Kidney capillary endothelial cell (primary cell): ENCODE measurements at regions not wholly inside any gene's neighbourhood (a gene's known extent, or its start where the extent isn't known, plus 50 kb on each side); places are given as distances from the start of the nearest gene placed in this dataset.
"Not testable (repeated sequence)": the region's sequence is repeated elsewhere in the genome, so short reads cannot be mapped to it uniquely, and the experiment has no call there.

ENCODE experiments used
- DNase-seq: peaks from one replicate; pipeline ENCODE4 v3.0.0-alpha.2; 2018; ENCODE audit warnings: low spot score

DNA sequence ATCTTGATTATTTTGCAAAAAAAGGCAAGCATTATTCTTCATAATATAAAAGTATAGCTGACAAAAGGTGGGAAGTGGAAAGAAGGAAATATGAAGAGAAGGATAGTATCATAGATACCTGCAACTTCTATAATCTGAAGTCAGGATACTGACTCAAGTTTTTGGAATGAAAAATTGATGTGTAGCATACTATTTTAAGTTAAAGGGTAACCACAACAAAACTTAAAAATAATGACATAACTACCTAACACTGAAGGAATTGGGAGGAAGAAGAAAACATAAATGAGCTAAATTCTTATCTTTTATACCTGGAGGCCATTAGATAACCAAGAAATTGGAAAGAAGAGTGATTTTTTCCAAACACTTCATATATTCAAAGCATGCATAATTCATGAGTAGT lies 51.8 kb upstream of the TLE1 start:
- DNase-seq: no peak

DNA sequence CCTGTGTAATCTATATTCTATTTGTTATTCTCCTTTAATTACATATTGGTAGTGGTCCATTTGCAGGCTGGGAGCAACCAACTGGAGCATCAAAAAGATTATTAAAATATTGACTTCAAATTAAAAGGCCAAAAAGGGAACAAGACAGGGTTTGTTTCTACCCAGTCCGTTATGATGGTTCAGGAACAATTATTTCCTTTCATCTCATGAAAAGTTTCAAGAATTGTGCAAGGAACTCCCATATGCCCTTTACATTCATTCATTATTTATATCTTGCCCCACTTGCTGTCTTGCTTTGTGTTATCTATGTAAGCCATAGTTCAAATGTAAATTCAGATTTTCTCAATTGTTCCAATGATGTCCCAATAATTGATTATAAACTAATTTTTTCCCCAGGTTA lies 58.7 kb upstream of the TLE1 start:
- no peak for DNase-seq

DNA sequence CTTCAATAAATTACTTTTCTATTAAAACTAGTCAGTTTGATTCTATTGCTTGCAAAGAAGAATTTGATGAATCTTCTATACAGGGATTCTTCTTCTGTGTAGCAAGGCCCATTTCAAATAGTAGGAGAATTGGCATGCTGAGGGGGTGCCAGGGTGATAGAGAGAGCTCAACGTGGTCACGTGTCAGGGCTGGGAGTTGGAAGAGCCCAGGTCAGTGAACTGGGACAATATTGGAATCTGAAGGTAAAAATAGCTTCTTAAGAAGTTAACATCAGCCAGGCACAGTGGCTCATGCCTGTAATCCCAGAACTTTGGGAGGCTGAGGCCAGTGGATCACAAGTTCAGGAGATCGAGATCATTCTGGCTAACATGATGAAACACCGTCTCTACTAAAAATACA lies 64.1 kb upstream of the TLE1 start:
- no peak for DNase-seq

DNA sequence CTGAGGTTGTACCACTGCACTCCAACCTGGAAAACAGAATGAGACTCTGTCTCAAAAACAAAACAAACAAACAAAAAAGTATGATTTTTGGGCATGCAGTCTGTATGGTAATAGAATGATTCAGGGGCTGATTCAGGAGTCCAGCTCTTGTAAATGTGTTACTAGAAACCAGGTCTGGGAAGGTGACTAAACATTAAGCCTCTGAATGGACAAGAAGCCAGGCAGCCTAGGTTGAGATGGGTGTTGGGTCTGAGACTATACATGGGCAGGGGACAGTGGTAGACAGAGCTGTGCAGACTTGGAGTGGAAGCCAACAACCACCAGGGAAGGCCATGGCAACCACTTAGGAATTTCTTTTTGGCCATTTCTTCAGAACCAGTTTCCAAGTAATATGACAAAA lies 64.9 kb upstream of the TLE1 start:
- no peak for DNase-seq

DNA sequence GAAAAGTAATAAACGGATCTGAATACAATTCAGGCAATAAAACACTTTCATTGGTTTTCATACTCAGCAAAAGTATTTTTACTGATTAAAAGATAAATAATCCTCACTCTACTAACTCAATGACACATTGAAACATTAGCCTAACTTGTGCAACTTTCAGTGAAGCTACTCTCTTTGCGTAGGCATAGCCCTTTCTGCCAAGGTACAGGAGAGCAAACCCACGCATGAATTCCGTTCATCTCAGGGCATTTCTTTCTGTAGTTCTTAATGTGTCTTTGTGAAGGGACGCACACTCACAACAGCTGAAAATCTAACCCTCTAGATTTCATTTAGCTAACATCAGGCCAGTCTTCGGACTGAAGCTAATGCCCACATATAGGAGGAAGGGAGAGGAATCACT lies 66.4 kb upstream of the TLE1 start:
- no peak for DNase-seq

DNA sequence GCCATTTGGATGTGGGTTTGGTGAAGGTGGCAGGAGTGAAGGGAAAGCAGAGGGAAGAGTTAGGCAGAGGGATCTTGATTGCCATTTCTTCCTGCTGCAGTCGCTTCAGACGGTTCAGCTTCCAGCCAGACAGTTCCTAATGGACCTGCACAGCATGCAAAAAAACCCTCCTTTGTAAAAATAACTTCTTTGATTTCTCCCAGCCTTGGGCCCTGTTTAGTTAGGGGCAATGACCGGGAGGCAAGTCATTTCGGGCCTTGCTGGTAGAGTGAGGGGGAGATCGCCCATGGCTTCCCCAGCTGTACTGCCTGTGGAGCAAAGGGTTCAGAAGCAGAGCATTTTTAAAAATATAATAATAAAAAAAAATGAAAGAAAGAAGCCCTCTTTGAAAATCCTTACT lies 67.2 kb upstream of the TLE1 start:
- DNase-seq: no peak

DNA sequence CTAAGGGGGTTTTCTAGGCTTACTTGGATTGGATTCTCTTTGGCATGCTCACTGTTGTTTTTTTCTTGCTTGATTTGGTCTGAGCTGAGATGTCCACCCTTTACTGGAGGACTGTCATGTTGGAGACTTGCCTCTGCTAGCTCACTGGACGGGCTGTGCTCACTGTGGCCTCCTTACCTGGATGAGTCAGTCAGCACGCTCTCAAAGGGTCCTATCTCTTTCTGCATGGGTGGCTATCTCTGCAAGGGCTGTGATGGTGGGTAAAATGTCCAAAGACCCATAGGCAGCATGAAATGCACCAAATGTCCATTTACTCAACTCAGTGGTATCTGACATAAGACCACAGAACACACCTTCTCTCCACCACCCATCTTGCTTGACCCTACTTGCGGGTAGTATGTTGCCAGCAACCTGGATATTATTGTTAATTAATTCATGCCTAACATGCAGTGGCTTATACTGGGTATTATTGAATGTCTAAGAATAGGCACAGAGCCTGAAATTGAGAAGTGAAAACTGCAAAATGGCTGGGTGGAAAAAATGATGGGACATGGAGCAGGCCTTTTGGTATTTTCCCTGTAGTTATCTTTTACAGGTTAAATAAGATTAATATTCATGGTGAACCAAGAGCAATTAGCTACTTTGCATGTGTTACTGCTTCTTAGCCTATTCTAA lies 68.9 kb upstream of the TLE1 start:
- no peak for DNase-seq

DNA sequence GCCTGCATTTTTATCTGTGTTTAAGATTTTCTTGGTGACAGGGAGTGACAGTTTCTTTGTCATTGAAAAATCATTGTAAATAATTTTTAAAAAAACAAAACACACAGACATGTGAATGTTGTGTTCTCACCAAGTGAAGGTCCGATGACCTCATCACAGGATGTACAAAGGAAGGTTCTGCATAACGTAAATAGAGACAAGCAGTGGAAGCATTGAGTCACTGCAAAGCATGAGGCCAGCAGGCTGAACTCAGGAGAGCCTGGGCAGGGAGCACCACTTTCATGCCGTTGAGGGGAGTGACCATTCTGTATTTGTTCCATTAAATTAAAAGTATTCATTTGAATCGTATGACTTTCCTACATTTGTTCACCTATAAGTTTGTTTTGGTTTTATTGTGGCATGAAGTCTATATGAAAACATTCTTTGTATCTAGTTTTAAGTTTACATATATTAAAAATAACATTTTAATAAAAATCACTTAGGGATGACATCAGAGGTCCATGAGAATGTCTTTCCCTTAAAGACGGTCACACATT lies 70.4 kb upstream of the TLE1 start:
- DNase-seq: peak; percentile 89

DNA sequence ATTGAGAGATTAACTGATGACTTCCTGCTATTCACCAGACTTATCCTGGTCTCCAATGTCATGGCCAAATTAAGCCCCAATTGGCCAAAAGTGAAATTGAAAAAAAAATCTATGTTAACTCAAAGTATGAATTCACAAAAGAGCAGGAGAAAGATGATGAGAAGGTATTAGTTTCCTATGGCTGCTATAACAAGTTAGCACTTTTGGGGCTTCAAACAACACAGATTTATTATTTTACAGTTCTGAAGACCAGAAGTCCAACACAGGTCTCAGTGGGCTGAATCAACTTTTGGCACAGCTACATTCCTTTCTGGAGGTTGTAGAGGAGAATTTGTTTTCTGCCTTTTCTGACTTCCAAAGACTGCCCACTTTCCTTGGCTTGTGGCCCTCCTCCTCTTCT lies 78.6 kb upstream of the TLE1 start:
- no peak for DNase-seq

DNA sequence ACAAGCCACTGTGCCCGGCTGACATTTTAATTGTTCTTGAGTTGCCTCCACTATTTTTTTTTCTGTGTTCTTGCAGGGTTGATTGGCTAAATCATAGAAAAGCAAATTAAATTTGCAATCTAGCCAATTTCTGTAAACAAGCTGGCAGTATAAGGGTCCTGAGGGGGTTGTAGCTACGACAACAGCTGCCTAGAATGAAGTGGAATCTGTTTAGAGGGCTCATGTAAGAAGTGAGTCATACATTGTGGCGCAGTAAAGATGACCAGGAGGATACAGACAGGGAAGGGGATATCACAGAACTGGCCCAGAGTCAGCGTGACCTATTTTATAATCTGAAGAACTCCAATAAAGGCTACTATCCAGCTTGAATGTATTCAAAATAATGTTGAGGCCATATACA lies 82.2 kb upstream of the TLE1 start:
- DNase-seq: no peak

DNA sequence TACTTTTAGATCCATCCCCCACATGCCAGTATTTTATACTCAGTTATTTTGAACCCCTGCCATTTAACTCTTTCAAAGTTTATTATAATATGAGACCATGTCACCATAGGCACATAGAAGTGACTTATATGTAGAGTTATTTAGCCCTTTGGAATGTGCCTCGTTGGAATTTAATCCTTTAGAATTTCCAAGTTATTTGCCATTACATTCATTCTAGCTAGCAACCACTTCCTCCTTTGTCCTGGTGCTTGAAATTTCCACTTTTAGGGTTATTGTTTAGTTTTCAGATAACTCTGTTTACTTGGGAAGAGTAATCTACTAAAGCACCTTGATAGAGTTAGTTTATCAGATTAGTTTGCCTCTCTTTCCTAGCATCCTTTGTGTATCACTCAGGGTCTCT lies 82.8 kb upstream of the TLE1 start:
- no peak for DNase-seq

DNA sequence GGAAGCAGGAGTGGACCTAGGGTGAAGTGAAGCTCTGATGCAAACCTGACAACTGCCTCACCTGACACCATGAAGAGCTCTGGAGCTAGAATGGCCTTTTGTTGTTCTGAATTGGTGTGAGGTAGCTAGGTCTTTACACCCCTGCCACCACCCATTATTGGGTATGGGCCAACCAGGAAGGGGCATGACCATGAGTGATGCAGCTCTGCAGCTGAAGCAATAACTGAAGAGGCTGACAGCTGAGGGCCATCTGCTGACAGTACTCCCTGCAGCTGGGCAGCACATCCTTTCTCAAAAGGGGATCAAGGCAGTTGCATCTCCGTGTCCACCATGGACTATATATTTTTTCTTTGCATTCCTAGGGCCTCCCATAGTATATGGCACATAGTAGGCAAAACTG lies 87.0 kb upstream of the TLE1 start:
- no peak for DNase-seq

DNA sequence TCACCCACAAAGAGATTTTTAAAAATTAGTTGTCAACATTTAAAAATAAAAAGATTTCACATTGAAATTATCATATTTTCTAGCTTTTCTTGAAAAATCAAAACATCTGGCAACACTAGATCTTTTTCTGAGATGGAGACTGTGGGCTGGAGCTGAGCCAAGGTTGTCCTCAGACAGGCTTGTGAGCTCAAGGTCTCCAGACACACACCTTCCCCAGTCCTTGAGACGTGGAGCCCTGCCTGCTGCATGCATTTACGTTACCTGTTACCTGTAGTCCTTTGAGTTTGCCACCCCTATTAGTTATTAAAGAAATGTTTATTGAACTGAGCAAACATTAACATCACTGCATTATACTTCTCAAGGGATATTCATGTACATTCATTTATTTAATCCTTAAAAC lies 87.5 kb upstream of the TLE1 start:
- DNase-seq: no peak

DNA sequence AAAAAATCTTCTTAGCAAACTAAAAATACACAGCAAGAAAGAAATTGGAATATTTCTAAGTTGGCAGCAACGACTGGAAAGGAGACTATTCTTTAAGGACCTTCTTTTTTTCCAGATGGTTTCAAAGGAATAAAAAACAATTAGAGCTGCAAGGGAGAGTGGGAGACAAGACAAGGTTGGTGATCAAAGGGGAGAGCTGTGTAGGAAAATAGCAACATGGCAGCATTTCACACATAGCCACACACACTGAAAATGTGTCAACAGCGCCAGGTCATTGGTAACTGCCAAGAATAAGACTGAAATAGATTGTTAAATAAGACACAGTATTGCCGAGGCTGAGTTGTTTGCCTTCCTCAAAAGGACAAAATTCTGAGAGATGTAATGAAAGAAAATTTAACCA lies 88.1 kb upstream of the TLE1 start:
- no peak for DNase-seq

DNA sequence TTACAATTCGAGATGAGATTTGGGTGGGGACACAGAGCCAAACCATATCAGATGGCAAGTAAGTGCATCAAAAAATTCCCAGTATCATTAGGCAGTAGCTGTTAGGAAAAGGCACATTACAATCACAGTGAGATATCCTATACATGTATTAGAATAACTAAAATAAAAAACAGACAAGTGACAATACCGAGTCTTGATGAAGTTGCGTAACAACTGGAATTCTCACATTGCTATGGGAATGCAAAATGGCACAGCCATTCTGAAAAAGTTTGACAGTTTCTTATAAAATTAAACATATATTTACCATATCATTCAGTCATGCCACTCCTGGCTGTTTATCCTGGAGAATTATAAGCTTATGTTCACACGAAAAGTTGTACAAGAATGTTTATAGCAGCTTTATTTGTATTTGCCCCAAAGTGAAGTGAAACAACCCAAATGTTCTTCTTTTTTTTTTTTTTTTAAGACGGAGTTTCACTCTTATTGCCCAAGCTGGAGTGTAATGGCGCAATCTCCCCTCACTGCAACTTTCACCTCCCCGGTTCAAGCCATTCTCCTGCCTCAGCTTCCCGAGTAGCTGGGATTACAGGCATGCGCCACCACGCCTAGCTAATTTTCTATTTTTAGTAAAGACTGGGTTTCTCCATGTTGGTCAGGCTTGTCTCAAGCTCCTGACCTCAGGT lies 93.1 kb upstream of the TLE1 start:
- DNase-seq: no peak

DNA sequence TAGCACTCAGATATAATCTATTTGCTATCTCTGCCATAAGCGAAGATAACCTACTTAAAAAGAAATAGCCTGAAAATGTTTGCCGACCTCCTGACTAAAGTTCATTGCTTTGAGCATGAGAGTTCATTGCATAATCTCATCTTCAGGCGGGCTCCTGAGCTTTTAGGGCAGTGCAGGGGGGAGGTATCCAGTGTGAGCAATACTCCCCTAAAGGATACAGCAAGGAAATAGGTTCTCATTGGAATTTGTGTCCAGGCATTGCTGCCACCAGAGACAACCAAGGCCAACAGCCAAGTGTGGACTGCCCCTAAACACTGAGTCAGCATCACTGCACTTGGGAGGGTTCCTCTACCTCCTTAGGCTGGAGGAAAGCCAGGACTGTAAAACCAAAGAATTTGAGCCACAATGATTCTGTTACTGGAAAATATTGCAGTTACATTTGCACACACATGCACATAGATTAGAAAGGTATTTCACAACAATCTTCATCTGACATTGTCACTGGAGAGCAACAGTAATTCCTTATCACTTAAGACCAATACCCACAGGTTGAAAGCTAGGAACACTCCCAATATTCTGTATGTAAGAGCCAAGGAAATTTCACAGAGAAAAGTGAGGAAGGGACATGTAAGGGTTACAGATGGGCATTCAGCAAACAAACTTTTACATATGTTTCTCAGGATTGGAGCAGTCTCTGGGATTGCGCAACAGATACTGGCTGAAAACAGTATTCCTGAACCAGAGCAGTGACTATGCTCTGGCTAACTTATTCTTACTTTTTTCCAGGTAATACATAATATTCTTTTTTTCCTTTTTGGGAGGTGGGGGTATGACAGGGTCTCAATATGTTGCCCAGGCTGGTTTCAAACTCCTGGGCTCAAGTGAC lies 98.6 kb upstream of the TLE1 start:
- DNase-seq: no peak

DNA sequence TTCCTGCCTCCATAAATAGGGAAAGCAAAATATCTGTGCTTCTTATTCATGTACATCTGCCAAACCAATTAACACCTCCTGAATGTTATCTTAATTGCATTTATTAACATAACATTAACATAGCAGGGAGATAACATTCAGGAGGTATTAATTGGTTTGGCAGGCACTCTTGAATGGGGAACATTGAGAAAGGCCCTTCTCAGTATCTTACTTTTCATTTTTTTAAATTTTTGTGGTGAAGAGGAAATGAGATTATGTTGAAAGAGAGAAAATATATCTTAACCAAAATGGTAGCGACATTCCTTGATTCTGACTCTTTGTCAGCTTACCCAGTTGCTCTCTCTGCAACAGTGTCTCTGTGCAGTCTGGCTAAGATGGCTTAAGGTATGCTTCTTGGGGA lies 100.4 kb upstream of the TLE1 start:
- no peak for DNase-seq

DNA sequence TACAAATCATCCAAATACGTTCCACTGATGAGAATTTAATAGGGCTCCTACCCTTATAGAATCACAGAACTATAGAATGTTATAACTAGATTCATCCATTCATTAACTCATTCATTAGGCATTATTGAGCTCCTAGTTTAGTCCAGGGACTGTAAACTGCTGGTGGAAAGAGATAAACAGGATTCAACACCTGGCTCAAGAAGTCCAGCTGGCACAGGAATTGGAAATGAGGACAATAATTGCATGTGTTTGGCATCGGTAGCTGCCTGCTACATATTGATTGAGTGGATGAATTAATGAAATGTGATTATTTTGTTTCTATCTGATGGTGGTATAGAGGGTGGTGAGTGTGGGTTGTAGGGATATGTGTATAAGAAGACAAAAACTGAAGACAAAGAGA lies 100.8 kb upstream of the TLE1 start:
- DNase-seq: no peak

DNA sequence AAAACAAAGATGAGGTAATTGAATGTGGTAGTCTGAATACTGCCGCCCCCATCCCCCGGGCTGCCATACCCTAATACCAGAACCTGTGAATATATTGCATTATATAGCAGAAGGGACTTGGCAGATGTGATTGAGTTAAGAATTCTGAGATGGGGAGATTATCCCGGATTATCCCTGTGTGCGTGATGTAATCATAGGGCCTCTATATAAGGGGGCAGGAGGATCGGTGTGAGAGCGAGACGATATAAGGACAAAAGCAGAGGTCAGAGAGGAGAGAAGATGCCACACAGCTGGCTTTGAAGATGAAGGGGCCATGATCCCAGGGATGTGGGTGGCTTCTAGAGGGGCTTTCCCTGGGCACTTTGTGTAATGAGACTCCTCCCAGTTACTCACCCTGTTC lies 101.7 kb upstream of the TLE1 start:
- DNase-seq: no peak

DNA sequence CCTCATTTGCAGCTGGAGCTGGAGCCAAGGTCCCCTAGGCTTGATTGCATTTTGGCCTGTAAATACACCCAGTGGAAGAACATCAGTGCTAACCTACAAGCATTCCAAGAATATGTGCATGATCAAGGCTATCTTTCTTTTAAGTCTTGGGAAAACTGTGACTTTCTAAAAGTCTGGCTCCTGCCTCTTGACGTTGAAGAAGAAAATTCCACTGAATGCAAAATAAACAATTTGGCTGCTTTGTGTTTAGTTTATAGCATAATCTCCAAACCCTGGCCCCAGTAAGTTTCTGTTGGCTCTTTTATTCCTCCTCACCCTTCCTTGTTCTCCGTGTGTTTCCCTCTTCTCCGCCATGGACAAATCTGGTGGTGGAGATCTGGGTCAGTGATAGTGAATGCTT lies 109.3 kb upstream of the TLE1 start:
- DNase-seq: no peak

DNA sequence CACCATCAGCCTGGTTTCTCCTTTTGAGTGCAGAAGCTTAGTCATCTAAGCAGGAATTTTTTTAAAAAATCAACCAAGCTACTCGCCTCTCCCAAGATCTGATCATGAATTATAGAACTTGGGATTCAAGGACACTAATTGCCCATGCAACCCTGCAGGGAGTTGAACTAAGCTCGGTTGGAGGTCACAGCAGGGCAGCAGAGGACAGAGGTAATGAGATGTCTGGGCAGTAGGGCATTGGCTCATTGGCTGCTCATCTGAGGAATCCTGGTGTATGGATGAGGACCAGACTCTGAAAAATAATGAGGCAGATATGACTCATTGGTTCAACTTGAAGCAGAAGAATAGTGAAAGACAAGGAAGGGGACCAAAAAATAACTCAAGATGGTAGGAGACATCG lies 111.8 kb upstream of the TLE1 start:
- DNase-seq: no peak

DNA sequence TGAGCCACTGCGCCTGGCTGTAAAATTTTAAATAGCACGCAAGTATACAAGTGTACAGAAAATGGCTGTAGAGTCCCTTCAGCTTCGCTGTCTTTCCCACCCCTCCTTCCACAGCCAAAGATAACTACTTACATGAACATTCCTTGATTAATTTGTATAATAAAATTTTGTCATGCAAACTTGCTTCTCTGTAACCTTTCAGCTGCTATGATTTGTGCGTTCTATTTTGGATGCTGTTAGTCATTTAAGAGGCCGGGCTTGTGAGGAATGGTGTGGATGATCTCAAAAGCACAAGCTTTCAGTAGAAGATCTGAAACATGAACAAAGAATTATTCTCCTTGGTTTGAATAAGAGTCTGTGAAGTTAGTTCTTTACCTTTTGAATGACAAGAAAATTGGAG lies 115.0 kb upstream of the TLE1 start:
- DNase-seq: no peak

DNA sequence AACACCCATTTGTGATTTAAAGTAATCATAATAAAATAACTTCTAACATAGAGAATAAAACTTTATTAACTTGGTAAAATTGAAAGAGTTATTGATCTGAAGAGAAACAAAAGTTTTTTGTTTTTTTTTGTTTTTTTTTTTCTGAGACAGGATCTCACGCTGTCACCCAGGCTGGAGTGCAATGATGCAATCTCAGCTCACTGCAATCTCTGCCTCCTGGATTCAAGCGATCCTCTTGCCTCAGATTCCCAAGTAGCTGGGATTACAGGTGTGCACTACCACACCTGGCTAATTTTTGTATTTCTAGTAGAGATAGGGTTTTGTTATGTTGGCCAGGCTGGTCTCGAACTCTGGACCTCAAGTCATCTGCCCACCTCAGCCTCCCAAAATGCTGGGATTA lies 116.5 kb upstream of the SPATA31D4 start:
- DNase-seq: not testable (repeated sequence)
